CD4-positive, alpha-beta T cell treated with Interleukin-10 for 1 hour (primary cell): ENCODE measurements at regions not wholly inside any gene's neighbourhood (a gene's known extent, or its start where the extent isn't known, plus 50 kb on each side); places are given as distances from the start of the nearest gene placed in this dataset.
"Not testable (repeated sequence)": the region's sequence is repeated elsewhere in the genome, so short reads cannot be mapped to it uniquely, and the experiment has no call there.

Experiments used
- DNase-seq: peaks from one replicate; pipeline ENCODE4 v3.0.0-alpha.2; 2020

DNA sequence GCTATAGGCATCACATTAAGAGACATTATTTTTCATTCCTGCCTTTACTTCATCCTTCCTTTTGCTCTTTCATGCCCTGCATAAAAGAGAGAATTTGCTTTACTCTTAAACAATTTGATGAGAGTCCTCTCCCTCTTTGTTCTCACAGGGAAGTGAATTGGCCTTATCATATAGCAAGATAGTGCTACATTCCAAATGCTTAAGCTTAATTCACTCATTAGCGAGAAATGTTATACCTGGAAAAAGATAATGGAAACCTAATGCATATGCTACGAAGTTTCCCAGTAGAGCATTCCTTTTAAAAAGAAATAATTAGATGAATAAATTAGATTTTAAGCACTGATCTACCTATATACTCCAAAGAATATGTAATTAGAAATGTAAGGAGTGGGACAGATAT is 798.8 kb downstream of the C12orf50 start:
- DNase-seq: no peak

DNA sequence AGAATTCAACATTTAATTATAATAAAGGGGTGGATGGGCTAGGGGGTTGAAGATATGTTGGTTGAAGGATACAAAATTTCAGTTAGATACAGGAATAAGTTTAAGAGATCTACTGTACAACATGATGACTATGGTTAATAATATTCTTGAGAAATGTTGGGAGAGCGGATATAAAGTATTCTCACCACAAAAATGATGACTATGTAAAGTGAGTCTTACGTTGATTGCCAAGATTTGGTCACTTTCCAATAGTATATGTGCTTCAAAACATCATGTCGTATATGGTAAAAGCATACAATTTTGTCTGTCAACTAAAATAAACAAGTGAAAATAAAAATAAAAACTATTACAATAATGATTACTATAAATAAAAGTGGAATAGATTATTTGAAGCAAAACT is 802.0 kb downstream of the C12orf50 start:
- no peak for DNase-seq

DNA sequence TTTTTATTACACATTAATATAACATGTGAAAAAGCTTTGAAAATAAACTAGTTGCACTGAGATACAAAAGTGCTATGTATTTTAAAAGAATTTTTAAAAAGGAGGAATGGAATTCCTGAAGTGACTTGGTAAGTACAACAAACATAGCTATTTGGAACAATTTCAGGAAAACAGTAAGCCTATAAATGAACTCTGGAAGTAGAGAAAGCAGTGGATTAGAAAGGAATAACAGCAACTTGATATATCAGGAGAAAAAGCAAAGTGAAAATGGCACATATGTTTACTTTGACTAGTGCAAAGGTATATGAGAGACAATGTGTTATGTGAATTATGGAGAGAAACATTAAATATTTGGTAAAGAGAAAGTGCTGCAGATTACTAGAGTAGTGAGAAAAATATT is 811.7 kb downstream of the C12orf50 start:
- no peak for DNase-seq

DNA sequence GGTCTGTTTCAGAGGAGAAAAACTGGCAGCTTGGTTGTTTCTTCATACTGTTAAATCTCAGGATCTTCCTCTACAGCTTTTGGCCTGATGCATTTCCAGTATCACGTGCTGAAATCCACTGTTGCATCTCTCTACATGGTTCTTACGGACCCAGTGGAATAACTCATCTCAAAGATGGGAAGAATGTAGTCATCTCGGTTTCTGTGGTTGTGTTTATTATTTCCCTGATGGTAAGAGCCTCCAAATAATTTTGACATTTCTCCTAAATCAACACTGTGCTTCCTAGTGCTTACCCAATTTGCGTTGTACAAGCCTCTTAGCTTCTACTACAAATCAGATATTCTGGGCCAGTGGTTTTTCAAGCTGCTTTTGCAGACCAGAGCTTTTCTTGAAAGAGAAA is 812.8 kb downstream of the C12orf50 start:
- no peak for DNase-seq

DNA sequence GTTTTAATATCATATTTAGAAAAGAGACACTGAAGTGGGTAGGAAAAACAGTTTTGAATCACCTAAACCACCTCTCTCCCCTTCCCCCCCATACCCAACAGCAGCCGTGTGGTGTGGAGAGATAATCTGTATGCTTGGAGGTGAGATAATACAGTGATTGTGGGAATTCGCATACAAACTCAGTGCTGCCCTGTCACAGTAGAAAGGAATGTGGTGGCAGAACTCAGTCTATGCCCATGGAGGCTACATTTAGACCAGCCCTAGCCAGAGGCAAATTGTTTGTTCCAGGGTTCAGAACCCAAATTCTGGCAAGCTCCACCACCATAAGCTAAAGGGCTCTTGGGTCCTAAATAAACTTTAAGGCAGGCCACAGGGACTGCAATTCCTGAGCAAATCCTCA is 827.0 kb downstream of the C12orf50 start:
- DNase-seq: no peak

DNA sequence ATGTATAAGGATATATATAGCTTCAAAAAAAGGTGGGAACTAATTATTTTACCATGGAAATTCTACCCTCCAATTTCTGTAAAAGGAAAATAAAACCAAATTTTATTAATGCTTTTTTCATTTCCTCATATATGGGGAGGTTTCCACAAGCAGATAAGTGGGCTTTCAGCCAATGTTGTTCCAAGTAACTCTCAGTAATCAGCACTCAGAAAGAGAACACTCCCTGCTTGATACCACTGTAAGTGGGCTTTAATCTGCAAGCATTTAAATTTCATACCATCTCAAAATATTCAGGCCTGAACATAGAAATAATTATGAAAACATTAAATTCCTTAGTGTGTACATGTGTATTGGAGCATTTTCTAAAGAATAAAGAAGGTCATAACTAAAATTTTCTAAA is 827.6 kb downstream of the C12orf50 start:
- no peak for DNase-seq

DNA sequence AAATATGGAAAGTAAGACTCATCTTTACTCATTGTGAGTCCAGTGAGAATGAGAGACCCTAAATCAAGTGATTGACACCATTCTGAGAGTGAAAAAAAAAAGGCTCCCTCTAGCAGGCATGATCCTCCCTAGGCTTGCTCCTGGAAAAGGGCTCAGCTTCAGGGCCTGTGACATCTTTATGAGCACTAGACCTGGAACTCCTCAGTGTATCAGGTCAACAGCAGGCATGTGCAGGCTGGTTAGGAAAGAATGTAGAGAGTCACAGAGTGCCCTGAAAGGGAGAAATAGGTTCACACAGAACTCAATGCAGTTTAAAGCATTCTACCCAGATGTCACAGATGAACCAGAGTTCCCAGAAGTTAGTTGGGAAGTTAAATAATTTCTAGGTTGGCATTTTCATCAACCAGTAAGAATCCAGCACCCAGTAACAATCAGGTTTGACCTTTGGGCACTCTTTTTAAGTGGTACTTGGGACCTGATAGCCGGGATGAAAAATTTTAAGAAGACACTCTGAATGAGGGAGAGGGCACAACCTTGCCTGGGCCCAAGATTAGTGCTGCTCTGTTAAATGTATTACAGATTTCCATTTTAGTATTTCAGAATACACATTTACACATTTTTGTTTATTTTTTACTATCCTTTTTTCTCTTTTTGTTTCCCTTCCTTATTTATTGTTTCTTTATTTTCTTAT is 828.8 kb downstream of the C12orf50 start:
- no peak for DNase-seq

DNA sequence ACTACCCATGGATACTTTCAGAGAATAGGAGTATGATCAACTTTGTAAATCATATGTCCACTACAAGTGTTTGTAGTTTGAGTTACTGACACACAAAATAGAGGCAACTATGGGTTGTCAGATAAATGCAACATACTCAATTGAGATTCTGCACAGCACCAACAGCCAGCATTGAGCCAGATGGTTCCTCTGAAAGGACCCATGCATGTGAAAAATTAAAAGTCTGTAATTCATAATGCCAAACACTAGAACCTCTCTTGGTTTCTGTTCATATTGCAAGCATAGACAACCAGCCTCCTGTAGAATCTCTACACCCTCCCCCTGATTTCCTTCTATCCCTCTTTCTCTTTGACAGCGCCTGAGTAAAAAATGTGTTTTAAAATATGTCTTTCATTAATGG is 831.0 kb downstream of the C12orf50 start:
- DNase-seq: no peak

DNA sequence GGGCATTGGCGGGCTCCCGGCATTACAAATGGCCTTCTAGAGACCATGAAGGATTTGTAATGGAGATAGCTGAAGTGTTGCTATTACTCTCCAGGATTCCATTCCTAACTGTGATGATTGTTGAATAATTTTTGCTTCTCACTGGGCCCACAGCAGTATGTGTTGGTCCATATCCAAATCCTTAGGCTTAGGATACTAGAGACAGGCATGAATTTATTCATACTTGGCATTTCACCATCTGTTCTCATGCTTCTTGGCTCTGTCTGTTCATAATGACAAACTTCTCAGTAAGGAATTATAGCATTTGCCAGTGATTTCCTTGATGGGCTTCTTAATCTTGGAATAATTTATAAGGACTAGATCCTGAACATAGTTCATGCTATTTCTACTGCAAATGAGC is 832.9 kb downstream of the C12orf50 start:
- DNase-seq: no peak

DNA sequence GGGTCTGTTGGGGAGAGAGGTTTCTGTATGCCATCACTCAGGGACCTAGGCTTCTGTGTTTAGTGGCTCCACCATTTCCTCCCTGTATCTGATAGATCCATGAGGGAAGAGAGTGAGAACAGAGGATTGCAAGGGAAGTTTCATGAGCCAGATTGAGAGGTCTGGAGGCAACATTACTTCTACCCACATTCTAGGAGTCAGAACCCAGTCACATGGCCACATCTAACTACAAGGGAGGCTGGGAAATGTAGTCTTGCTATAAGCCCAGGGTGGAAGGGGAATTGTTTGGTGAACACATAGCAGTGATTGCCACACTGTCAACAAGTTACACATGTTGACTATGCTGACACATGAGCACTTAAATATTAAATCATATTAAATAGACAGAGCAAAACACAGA is 834.8 kb downstream of the C12orf50 start:
- DNase-seq: not testable (repeated sequence)

DNA sequence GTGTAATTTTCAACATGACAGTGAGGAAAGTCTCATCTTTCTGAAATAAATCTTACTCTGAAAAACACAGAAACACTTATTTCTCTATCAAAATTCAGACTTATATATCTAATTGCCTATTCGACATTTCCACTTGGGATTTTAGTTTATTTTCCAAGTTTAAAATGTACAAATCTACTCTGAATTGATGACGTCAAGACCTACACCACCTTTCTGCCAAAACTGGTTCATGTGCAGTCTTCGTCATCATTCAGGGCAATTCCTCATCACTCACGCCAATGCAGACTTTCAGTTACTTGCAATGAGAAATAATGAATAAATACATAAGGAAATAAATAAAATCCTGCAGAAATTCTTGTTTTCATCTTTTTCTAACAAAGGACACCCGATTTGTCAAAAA is 843.8 kb downstream of the C12orf50 start:
- no peak for DNase-seq

DNA sequence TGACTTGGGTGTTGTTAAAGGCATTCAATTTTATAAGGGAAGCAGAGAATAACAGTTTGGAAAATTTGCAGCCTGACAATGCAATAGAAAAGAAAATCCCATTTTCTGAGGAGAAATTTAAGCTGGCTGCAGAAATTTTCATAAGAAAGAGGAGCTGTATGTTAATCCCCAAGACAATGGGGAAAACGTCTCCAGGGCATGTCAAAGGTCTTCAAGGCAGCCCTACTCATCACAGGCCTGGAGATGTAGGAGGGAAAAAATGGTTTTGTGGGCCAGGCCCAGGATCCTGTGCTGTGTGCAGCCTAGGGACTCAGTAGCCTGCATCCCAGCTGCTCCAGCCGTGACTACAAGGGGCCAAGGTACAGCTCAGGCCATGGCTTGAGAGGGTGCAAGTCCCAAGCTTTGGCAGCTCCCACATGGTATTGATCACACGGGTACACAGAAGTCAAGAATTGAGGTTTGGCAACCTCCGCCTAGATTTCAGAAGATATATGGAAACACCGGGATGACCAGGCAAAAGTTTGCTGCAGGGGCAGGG is 846.4 kb downstream of the C12orf50 start:
- no peak for DNase-seq

DNA sequence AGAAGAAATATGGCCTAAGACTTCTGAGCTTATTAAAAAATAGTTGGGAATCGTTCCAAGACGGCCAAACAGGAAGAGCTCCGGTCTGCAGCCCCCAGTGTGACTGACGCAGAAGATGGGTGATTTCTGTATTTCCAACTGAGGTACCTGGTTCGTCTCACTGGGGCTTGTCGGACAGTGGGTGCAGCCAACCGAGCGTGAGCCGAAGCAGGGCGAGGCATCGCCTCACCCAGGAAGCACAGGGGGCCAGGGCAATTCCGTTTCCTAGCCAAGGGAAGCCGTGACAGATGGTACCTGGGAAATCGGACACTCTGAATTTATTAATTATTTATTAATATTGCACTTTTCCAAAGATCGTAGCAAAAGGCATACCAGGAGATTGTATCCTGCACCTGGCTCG is 857.8 kb downstream of the C12orf50 start:
- no peak for DNase-seq

DNA sequence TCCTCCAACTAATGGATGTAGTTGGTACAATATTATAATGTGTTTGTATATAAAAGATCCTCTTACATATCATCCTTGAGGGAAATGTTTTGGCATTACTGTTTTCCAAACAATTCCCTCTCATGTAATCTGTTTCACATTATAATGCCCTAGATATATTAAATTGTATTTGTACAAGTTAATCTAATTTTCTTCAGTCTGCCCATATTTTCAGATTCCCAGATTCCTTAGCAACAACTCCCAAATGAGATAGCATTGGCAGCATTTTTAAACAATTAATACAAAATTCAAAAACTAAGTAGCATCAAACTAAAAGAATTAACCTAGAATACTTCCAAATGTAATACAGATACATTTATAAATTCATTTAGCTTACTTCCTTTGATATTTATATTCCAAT is 860.2 kb downstream of the C12orf50 start:
- DNase-seq: no peak

DNA sequence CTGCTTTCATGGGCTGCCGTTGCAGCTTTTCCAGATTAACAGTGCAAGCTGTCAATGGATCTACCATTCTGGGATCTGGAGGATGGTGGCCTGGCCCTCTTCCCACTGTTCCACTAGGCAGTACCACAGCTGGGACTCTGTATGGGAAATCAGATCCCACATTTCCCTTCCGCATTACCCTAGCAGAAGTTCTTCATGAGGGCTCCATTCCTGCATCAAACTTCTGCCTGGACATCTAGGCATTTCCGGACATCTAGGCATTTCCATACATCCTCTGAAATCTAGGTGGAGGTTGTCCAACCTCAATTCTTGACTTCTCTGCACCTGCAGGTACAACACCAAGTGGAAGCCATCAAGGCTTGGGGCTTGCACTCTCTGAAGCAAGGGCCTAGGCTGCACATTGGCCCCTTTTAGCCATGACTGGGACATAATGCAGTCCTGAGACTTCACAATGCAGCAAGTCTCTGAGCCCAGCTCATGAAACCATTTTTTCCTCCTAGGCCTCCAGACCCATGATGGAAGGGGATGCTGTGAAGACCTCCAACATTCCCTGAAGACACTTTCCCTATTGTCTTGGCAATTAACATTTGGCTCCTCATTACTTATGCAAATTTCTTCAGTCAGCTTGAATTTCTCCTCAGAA is 863.3 kb downstream of the C12orf50 start:
- DNase-seq: no peak

DNA sequence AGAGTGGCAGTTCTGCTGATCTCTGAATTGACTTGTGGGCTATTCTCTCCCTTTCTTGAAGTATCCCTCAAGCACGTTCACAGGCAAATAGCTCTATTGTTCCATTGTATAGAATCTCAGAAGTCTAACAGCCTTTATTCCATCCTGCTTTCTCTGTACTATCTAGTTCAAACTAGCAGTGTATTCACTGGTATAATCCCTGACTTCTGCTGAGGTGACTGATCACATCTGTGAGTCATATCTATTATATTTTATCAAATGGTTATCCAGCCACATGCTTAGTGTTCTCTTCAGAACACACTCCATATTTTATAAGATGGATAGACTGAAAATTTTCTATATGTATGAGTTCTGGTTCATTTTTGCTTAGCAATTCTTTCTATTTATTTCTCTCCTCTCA is 866.1 kb downstream of the C12orf50 start:
- DNase-seq: no peak

DNA sequence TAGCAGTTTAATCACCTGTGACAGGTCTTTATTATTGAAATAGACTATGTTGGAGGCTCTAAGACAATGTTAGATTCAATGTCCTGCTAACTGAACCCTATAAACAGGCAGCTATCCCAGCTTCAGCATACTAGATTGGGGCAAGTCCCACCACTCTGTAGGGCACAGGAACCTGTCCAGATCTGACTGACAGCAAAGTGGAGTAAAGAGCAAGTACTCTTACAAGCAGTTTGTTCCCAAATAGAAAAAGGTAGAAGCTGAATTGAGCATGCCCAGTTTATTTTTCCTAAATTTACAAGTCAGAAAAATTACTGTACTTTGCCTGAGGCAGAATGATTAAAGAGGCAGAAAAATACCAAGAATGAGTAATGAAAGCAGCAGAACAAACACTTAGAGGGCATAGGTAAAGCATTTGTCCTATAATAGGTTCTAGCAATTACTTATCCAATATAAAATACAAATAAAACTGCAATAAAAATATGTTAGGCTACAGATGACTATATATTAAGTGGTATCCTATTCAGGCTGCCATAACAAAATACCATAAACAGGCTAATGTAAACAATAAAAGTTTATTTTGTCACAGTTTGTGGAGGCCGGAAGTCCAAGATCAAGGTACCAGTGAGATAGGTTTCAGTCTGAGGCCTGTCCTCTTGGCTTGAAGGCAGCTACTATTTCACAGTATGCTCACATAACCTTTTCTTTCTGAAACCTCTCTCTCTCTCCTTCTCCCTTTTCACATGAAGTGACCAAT is 868.2 kb downstream of the C12orf50 start:
- DNase-seq: no peak

DNA sequence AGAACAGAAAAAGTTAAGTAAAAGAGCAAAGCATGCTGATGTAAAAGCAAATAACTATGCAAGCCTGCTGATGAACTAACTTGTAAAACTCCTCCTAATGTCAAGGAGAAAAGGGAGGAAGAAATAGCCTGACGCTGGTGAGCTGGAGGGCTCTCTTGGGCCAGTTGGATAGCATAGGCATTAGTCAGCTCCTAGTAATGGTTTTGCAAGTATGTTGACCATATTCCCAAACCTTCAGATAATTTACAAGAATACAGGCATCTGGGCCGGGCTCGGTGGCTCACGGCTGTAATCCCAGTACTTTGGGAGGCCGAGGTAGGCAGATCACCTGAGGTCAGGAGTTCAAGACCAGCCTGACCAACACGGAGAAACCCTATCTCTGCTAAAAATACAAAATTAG is 871.4 kb downstream of the C12orf50 start:
- no peak for DNase-seq

DNA sequence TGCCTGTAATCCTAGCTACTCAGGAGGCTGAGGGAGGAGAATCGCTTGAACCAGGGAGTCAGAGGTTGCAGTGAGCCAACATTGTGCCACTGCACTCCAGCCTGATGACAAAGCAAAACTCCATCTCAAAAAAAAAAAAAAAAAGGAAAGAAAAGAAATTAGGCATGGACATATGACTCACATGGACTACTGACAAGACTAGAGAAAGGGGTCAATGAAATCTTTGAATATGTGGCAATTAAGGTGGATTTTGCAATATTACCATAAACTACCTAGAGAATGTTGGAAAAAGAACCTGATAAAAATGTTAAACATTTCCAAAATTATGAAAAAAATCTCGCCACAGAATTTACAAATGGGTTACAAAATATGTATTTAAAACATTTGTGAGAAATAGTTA is 873.6 kb downstream of the C12orf50 start:
- DNase-seq: no peak

DNA sequence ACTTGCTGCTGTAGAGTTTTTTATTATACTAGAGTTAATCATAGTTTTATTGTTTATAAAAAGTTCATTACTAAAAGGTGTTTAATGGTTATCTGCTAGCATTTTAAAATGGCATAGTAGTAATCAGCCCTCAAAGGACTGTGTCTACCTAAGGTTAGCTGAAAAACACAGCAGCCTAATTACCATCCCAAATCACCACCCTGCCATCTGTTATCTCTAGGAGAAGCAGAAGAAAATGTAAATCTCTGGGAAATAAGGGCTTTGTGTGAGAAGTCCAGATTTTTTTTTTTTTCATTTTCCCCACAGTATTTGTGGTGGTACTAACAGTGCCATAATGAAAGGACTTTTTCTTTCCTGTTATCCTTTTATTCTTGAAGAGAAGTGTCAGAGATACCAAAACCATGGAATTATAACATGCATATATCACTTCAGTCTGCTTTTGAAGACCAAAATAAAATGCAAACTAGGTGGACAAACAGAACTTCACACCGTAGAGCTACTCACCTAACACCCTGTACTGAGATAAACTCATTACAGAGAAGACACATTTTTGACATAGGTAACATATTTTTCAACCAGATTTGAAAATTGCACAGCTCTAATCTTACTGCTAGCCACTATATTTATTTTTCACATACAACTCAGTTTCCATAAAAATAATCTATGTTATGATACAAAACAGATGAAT is 876.2 kb downstream of the C12orf50 start:
- no peak for DNase-seq

DNA sequence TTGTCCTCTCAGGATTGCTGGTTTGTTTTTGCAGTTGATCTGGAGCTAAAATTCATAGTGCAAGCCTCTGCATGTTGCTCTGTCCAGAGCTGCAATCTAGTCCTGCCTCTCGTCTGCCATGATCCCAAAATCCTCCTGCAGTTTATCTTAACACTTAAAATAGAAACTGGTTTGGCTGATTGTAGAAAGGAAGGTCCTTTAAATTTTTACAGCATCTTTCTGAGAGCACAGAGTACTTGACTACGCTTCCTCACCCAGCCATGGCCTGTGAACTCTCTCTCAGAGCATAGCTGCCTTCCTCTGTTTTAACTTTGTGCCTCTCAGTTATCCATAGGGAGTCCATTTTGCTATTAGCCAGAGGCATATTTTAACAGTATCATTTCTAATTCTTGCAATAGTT is 877.1 kb downstream of the C12orf50 start:
- DNase-seq: no peak

DNA sequence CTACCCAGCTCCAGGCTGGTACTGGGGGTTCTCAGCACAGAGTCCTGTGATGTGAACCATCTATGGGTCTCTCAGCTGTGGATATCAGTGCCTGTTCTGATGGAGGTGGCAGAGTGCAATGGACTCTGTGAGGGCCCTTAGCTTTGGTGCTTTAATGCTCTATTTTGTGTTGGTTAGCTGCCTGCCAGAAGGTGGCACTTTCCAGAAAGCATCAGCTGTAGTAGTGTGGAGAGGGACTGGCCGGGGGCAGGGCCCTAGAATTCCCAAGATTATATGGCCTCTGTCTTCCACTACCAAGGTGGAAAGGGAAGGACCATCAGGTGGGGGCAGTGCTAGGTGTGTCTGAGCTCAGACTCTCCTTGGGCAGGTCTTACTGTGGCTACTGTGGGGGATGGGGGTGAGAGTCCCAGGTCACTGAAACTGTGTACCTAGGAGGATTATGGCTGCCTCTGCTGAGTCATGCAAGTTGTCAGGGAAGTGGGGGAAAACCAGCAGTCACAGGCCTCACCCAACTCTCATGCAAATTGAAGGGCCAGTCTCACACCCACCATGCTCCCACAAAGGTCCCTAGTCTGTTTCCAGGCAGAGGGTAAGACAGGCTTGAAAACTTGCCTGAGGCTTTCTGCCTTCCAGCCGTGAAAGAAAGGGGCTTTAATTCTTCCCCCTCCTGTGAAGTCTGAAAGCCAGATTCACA is 878.1 kb downstream of the C12orf50 start:
- DNase-seq: no peak

DNA sequence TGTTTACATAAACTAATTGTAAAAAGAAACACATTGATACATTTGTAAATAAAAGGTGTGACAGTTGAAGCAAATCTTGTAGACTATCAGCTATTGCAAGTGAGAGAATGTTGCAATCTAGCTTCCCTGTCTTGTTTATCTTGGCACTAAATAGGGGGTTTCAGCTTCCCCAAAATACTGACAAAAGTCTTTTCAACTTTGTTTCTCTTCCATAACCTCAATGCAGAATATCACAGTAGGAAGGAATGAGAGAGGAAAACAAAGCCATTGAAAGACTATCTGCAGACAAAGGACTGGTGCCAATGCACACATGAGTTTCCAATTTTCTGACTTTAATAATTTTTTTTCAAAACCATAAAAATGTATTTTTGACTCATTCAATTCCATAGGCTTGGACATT is 886.2 kb upstream of the MGAT4C start:
- no peak for DNase-seq
